Nephron (organoid): ENCODE measurements at regions not wholly inside any gene's neighbourhood (a gene's known extent, or its start where the extent isn't known, plus 50 kb on each side); places are given as distances from the start of the nearest gene placed in this dataset.
"Not testable (repeated sequence)": the region's sequence is repeated elsewhere in the genome, so short reads cannot be mapped to it uniquely, and the experiment has no call there.

Source experiments
- H3K27ac Mint-ChIP-seq, 3 experiments: 2 replicates each; pipeline ENCODE4 v1.8.0; 2020; ENCODE audit warnings: mixed read lengths in 3 of 3, mild to moderate bottlenecking in 2 of 3, moderate library complexity in 1 of 3
- H3K27me3 Mint-ChIP-seq: 2 replicates; pipeline ENCODE4 v1.8.0; 2021; ENCODE audit warnings: low read depth, mild to moderate bottlenecking, moderate library complexity, mixed read lengths
- H3K36me3 Mint-ChIP-seq: 2 replicates; pipeline ENCODE4 v1.8.0; 2020; ENCODE audit warnings: low read depth, mixed read lengths
- H3K4me1 Mint-ChIP-seq: 2 replicates; pipeline ENCODE4 v1.8.0; 2020; ENCODE audit warnings: mixed read lengths
- H3K4me3 Mint-ChIP-seq, 3 experiments: 2 replicates each; pipeline ENCODE4 v1.8.0; 2020; ENCODE audit warnings: mild to moderate bottlenecking in 3 of 3, mixed read lengths in 3 of 3, moderate library complexity in 2 of 3
- H3K9me3 Mint-ChIP-seq: 2 replicates; pipeline ENCODE4 v1.8.0; 2020; ENCODE audit warnings: mixed read lengths
- CTCF ChIP-seq, 3 experiments: fragments of 200-600 bp; sonication (generic); IDR thresholded peaks; one replicate each; pipeline ENCODE4 v1.5.0; 2021; ENCODE audit warnings: antibody characterized with exemption in 3 of 3; ENCODE audit not compliant: unreplicated experiment in 3 of 3

GRCh38 chr17:22303096-22303495, 610.8 kb downstream of the KCNJ18 start:
- H3K36me3 Mint-ChIP-seq, result no peaks in the 10 kb centered on the region
- peaks cover 3% of the 10 kb centered on the region for H3K27me3 Mint-ChIP-seq
- no peak for TF ChIP-seq CTCF (IDR thresholded peaks at IDR 0.05; ENCODE audit: unreplicated experiment in 3 of 3)
- peaks cover 65% of the 10 kb centered on the region for H3K9me3 Mint-ChIP-seq
- H3K4me1 Mint-ChIP-seq, result no peaks in the 10 kb centered on the region
- H3K27ac Mint-ChIP-seq, result no peak overlapping the region
- H3K4me3 Mint-ChIP-seq, result no peak overlapping the region

- Mint-ChIP-seq H3K36me3 (no peaks in the 10 kb centered on the region), H3K4me1 (no peaks in the 10 kb centered on the region), H3K9me3 (peaks cover 66% of the 10 kb centered on the region), H3K4me3 (no peak overlapping the region), H3K27me3 (peaks cover 3% of the 10 kb centered on the region), H3K27ac (no peak overlapping the region)
- no peak for TF ChIP-seq CTCF (IDR thresholded peaks at IDR 0.05; ENCODE audit: unreplicated experiment in 3 of 3)
Observed at GRCh38 chr17:22303865-22304264, 611.5 kb downstream of the KCNJ18 start.

DNA sequence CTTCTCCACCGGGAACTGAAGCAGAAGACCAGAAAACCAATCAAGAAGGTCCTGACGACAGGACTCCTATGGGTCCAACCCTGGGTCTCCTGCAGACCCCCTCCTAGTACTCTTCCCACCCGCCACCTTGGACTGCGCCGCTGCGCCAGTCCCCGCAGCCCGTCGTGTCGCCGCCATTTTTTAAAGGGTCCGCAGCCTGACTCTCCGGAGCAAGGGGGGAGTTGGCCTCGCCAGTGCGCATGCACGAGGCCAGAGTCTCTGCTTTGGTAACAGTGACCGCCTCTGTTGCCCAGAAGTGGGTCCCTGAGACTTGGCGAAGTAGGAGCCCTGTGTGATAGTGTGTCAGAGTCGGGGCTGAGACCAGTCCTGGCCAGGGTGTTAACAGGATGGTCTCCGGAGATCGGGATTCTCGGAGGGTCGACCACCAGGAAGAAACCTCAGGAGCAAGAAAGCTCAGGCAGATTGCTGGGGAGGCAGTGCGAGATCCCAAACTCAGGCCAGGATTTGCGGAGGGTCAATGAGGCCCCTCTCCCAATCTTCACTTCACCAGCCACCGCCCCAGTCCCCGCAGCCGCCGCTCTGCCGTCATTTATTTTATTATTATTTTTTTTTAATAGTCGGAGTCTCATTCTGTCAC, 612.5 kb downstream of the KCNJ18 start:
- H3K9me3 Mint-ChIP-seq, result peaks cover 60% of the 10 kb centered on the region
- no peak overlapping the region for H3K4me3 Mint-ChIP-seq
- no peaks in the 10 kb centered on the region for H3K36me3 Mint-ChIP-seq
- no peaks in the 10 kb centered on the region for H3K4me1 Mint-ChIP-seq
- no peak for TF ChIP-seq CTCF (IDR thresholded peaks at IDR 0.05; ENCODE audit: unreplicated experiment in 3 of 3)
- peaks cover 3% of the 10 kb centered on the region for H3K27me3 Mint-ChIP-seq
- no peak overlapping the region for H3K27ac Mint-ChIP-seq

DNA sequence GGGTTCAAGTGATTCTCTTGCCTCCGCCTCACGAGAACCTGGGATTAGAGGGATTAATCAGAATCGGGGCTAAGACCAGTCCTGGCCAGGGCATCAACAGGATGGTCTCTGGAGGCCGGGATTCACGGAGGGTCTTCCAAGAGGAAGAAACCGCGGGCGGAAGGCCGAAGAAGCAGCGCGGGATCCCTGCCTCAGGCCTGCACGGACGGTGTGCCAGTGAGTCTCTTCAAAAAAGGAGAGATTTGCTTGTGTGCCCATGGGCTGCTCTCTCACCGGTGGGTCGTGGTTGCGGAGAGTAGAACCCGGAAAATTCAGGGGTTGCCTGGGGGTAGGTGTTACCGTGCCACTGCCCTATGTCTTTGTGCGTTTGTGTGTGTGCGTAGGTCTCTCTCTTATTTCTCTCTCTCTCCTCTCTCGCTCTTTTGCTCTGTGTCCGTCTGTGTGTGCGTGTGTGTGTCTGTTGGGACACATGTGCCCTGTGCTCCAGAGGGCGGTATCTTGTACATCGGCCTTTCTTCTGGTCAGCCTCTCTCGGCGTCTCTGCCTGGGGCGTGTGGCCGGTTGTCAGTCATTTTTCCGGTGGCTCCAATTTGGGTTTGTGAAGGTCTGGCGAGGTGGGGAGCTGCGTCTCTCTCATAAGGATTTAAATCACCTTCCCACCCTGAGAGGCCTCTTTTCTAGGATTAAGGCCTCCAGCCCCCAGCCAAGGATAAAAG, 613.2 kb downstream of the KCNJ18 start:
- no peaks in the 10 kb centered on the region for H3K4me1 Mint-ChIP-seq
- no peak overlapping the region for H3K27ac Mint-ChIP-seq
- TF ChIP-seq CTCF (IDR thresholded peaks at IDR 0.05; ENCODE audit: unreplicated experiment in 3 of 3), result no peak
- peaks cover 3% of the 10 kb centered on the region for H3K27me3 Mint-ChIP-seq
- peaks cover 63% of the 10 kb centered on the region for H3K9me3 Mint-ChIP-seq
- H3K36me3 Mint-ChIP-seq, result peaks cover 5% of the 10 kb centered on the region
- no peak overlapping the region for H3K4me3 Mint-ChIP-seq

- H3K4me3 Mint-ChIP-seq, H3K27ac Mint-ChIP-seq, H3K36me3 Mint-ChIP-seq, H3K27me3 Mint-ChIP-seq, H3K4me1 Mint-ChIP-seq: not testable (repeated sequence)
- H3K9me3 Mint-ChIP-seq, result peaks cover 44% of the 10 kb centered on the region
Observed at GRCh38 chr17:22310292-22310691, 618.0 kb downstream of the KCNJ18 start.

- TF ChIP-seq CTCF (IDR thresholded peaks at IDR 0.05; ENCODE audit: unreplicated experiment in 3 of 3), result no peak
- H3K4me1 Mint-ChIP-seq, result no peaks in the 10 kb centered on the region
- no peak overlapping the region for H3K27ac Mint-ChIP-seq
- H3K9me3 Mint-ChIP-seq, result peaks cover 44% of the 10 kb centered on the region
- H3K4me3 Mint-ChIP-seq, result no peak overlapping the region
- peaks cover 5% of the 10 kb centered on the region for H3K36me3 Mint-ChIP-seq
- H3K27me3 Mint-ChIP-seq, result peaks cover 3% of the 10 kb centered on the region
Observed at GRCh38 chr17:22310717-22311686, 618.7 kb downstream of the KCNJ18 start.

DNA sequence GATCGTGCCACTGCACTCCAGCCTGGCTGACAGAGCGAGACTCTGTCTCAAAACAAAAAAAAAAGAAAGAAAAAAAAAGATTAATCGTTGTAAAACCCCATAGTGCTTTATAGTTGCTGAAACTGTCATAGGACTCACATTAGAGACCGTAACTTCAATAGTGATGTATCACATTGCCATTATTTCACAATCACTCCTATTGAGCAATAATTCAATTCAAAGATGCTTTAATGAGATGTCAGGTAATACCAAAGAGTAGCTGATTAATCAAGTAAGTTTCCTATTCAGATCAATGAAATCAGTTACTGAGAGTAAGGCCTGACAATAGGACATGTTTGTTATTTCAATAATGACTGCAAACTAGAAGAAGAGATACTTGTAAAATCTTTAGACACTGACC, 628.7 kb downstream of the KCNJ18 start:
- not testable (repeated sequence) for H3K27ac Mint-ChIP-seq, H3K4me1 Mint-ChIP-seq, H3K36me3 Mint-ChIP-seq, H3K27me3 Mint-ChIP-seq, H3K4me3 Mint-ChIP-seq
- peaks cover 46% of the 10 kb centered on the region for H3K9me3 Mint-ChIP-seq

GRCh38 chr17:22322893-22323550, 630.7 kb downstream of the KCNJ18 start:
- not testable (repeated sequence) for H3K27ac Mint-ChIP-seq, H3K4me3 Mint-ChIP-seq, H3K27me3 Mint-ChIP-seq, H3K36me3 Mint-ChIP-seq, H3K4me1 Mint-ChIP-seq
- peaks cover 40% of the 10 kb centered on the region for H3K9me3 Mint-ChIP-seq
